H9 (cell line): ENCODE measurements at regions not wholly inside any gene's neighbourhood (a gene's known extent, or its start where the extent isn't known, plus 50 kb on each side); places are given as distances from the start of the nearest gene placed in this dataset.
A peak's percentile ranks its signal among the peaks of the same experiment; 100 is the strongest.

Experiments used
- DNase-seq: peaks from one replicate; pipeline ENCODE4 v3.0.0-alpha.2; 2017
- H2AFZ ChIP-seq: one replicate; pipeline ENCODE4 v1.6.1; 2013; ENCODE audit warnings: mild to moderate bottlenecking, low read length, control low read depth, moderate library complexity
- H2AK5ac ChIP-seq: 2 replicates; pipeline ENCODE4 v1.6.1; 2013; ENCODE audit warnings: low read length, control low read depth, mixed read lengths; ENCODE audit not compliant: insufficient read length
- H2BK120ac ChIP-seq: one replicate; pipeline ENCODE4 v1.6.1; 2013; ENCODE audit warnings: low read depth, mild to moderate bottlenecking, low read length, control low read depth, inconsistent platforms; ENCODE audit not compliant: poor library complexity, severe bottlenecking
- H2BK12ac ChIP-seq: 2 replicates; pipeline ENCODE4 v1.6.1; 2013; ENCODE audit warnings: low read length, control low read depth, mixed read lengths, low read depth; ENCODE audit not compliant: insufficient read length
- H2BK15ac ChIP-seq: 2 replicates; pipeline ENCODE4 v1.6.1; 2013; ENCODE audit warnings: low read depth, low read length, control low read depth
- H2BK20ac ChIP-seq: one replicate; pipeline ENCODE4 v1.6.1; 2013; ENCODE audit warnings: low read depth, mild to moderate bottlenecking, low read length, control low read depth, inconsistent platforms; ENCODE audit not compliant: poor library complexity, severe bottlenecking
- H2BK5ac ChIP-seq: 2 replicates; pipeline ENCODE4 v1.6.1; 2013; ENCODE audit warnings: low read length, control low read depth, mixed read lengths; ENCODE audit not compliant: insufficient read length
- H3K14ac ChIP-seq: 2 replicates; pipeline ENCODE4 v1.6.1; 2013; ENCODE audit warnings: low read length, control low read depth; ENCODE audit not compliant: insufficient read depth
- H3K18ac ChIP-seq: 2 replicates; pipeline ENCODE4 v1.6.1; 2013; ENCODE audit warnings: low read depth, mild to moderate bottlenecking, mixed read lengths, low read length, control low read depth; ENCODE audit not compliant: insufficient read length
- H3K23ac ChIP-seq: 2 replicates; pipeline ENCODE4 v1.6.1; 2013; ENCODE audit warnings: low read length, control low read depth, mixed read lengths, low read depth; ENCODE audit not compliant: insufficient read length
- H3K23me2 ChIP-seq: 2 replicates; pipeline ENCODE4 v1.6.1; 2013; ENCODE audit warnings: low read depth, mild to moderate bottlenecking, mixed read lengths, low read length, control low read depth; ENCODE audit not compliant: insufficient read length, poor library complexity, severe bottlenecking
- H3K27ac ChIP-seq: 2 replicates; pipeline ENCODE4 v1.5.1; 2013; ENCODE audit warnings: low read length, control low read depth, mixed read lengths, low read depth; ENCODE audit not compliant: insufficient read length
- H3K27me3 ChIP-seq: 2 replicates; pipeline ENCODE4 v1.6.1; 2013; ENCODE audit warnings: low read length, control low read depth, inconsistent platforms; ENCODE audit not compliant: insufficient read depth
- H3K4ac ChIP-seq: 2 replicates; pipeline ENCODE4 v1.6.1; 2013; ENCODE audit warnings: low read depth, mild to moderate bottlenecking, control low read depth, inconsistent platforms, low read length, moderate library complexity
- H3K4me1 ChIP-seq: 2 replicates; pipeline ENCODE4 v1.6.1; 2013; ENCODE audit warnings: low read length, control low read depth, inconsistent platforms; ENCODE audit not compliant: insufficient read depth
- H3K4me2 ChIP-seq: 2 replicates; pipeline ENCODE4 v1.6.1; 2013; ENCODE audit warnings: low read length, control low read depth, mixed read lengths; ENCODE audit not compliant: insufficient read length, insufficient read depth
- H3K56ac ChIP-seq: 2 replicates; pipeline ENCODE4 v1.6.1; 2013; ENCODE audit warnings: low read depth, mild to moderate bottlenecking, mixed read lengths, low read length, control low read depth; ENCODE audit not compliant: insufficient read length
- H3K79me1 ChIP-seq: 2 replicates; pipeline ENCODE4 v1.6.1; 2013; ENCODE audit warnings: low read depth, mild to moderate bottlenecking, moderate library complexity, low read length, control low read depth, inconsistent platforms; ENCODE audit not compliant: insufficient read depth, poor library complexity, severe bottlenecking
- H3K79me2 ChIP-seq: 2 replicates; pipeline ENCODE4 v1.6.1; 2013; ENCODE audit warnings: low read length, control low read depth, inconsistent platforms; ENCODE audit not compliant: insufficient read depth
- H3K9ac ChIP-seq: 2 replicates; pipeline ENCODE4 v1.6.1; 2013; ENCODE audit warnings: low read length, control low read depth, mixed read lengths; ENCODE audit not compliant: insufficient read length; ENCODE audit errors: extremely low read depth
- H3K9me3 ChIP-seq: one replicate; pipeline ENCODE4 v1.6.1; 2013; ENCODE audit warnings: low read depth, low read length, inconsistent platforms; ENCODE audit not compliant: control insufficient read depth
- H3T11ph ChIP-seq: one replicate; pipeline ENCODE4 v1.6.1; 2013; ENCODE audit warnings: mild to moderate bottlenecking, low read length, control low read depth, inconsistent platforms
- H4K20me1 ChIP-seq: one replicate; pipeline ENCODE4 v1.6.1; 2013; ENCODE audit not compliant: control insufficient read depth, insufficient read length, insufficient read depth
- H4K5ac ChIP-seq: 2 replicates; pipeline ENCODE4 v1.6.1; 2013; ENCODE audit warnings: low read depth, mild to moderate bottlenecking, mixed read lengths, low read length, control low read depth; ENCODE audit not compliant: insufficient read length
- H4K8ac ChIP-seq: replicated peaks from 2 replicates; pipeline ENCODE4 v1.6.1; 2013; ENCODE audit warnings: low read length, control low read depth, mixed read lengths, low read depth; ENCODE audit not compliant: insufficient read length
- H4K91ac ChIP-seq: 2 replicates; pipeline ENCODE4 v1.6.1; 2013; ENCODE audit warnings: low read depth, mild to moderate bottlenecking, moderate library complexity, mixed read lengths, low read length, control low read depth; ENCODE audit not compliant: insufficient read length
- H3K27ac Mint-ChIP-seq, 3 experiments: 2 replicates in 2 of 3; 3 replicates in 1 of 3; pipeline ENCODE4 v1.8.0; 2020 to 2021; ENCODE audit warnings: mixed read lengths in 3 of 3, mild to moderate bottlenecking in 1 of 3, moderate library complexity in 1 of 3
- H3K27me3 Mint-ChIP-seq: 2 replicates; pipeline ENCODE4 v1.8.0; 2021; ENCODE audit warnings: low read depth, mild to moderate bottlenecking, moderate library complexity, mixed read lengths
- H3K36me3 Mint-ChIP-seq, 3 experiments: 2 replicates in 2 of 3; 3 replicates in 1 of 3; pipeline ENCODE4 v1.8.0; 2020 to 2021; ENCODE audit warnings: low read depth in 3 of 3, mixed read lengths in 3 of 3; ENCODE audit not compliant: insufficient read depth in 1 of 3
- H3K4me1 Mint-ChIP-seq, 2 experiments: 2 replicates each; pipeline ENCODE4 v1.8.0; 2020; ENCODE audit warnings: mixed read lengths in 2 of 2
- H3K4me3 Mint-ChIP-seq, 2 experiments: 2 replicates in 1 of 2; 3 replicates in 1 of 2; pipeline ENCODE4 v1.8.0; 2020 to 2021; ENCODE audit warnings: mild to moderate bottlenecking in 2 of 2, mixed read lengths in 2 of 2, moderate library complexity in 1 of 2
- H3K9me3 Mint-ChIP-seq, 2 experiments: 2 replicates in 1 of 2; 3 replicates in 1 of 2; pipeline ENCODE4 v1.8.0; 2020; ENCODE audit warnings: mild to moderate bottlenecking in 2 of 2, mixed read lengths in 2 of 2, moderate library complexity in 1 of 2
- WGBS: extraction: QIAGEN DNeasy Blood & Tissue Kit; methylation state at CpG from one replicate; pipeline ENCODE4 v1.1.7; 2013; ENCODE audit warnings: missing lambda C conversion rate, low lambda C conversion rate, mixed read lengths; ENCODE audit not compliant: insufficient read length; ENCODE audit errors: extremely low coverage; 5-methylcytosine and 5-hydroxymethylcytosine counted together
- TF ChIP-seq, protein P1 (sequence below): fragments of 200-600 bp; sonication (generic); conservative IDR thresholded peaks from 3 replicates; pipeline ENCODE4 v1.8.0; 2021; ENCODE audit warnings: antibody characterized with exemption, mild to moderate bottlenecking

DNA sequence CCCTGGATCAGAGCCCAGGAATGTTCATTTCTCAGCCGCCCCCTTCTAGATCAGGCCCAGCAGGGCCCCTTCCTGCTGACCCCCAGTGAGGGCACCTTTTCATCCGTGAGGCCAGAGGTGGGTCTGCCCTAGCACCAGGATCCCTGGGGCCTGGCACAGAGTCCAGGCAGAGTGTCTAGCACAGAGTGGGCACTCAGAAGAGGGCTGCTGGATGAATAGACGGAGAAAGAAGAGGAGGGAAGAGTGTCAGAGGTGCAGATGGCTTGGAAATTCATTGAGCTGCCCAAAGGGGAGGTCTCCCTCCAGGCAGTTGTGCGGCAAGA is 106.5 kb downstream of the CPZ start:
- H3K14ac ChIP-seq: no peak overlapping the region
- no peaks in the 10 kb centered on the region for H3K79me2 ChIP-seq
- no peak overlapping the region for H2BK12ac ChIP-seq
- no peak overlapping the region for H3K4ac ChIP-seq
- H4K20me1 ChIP-seq: no peaks in the 10 kb centered on the region
- H3K79me1 ChIP-seq: no peaks in the 10 kb centered on the region
- H3K9me3 ChIP-seq: no peaks in the 10 kb centered on the region
- H3K4me1 ChIP-seq: no peaks in the 10 kb centered on the region
- no peak overlapping the region for H3K18ac ChIP-seq
- no peak overlapping the region for H2AK5ac ChIP-seq
- peak; percentile 12 for DNase-seq
- H2BK120ac ChIP-seq: no peak overlapping the region
- H3K27me3 ChIP-seq: no peaks in the 10 kb centered on the region
- Mint-ChIP-seq H3K4me1 (peaks cover 8 to 18% of the 10 kb centered on the region in 2 experiments), H3K4me3 (no peak overlapping the region), H3K27ac (peak overlapping the region in 1 of 3 experiments; percentile 50; a peak in 2 of 7 replicates), H3K36me3 (no peaks in the 10 kb centered on the region), H3K27me3 (peaks cover 31% of the 10 kb centered on the region), H3K9me3 (peaks cover 0 to 3% of the 10 kb centered on the region in 2 experiments; a peak in 1 of 5 replicates)
- H2BK20ac ChIP-seq: no peak overlapping the region
- no peaks in the 10 kb centered on the region for H3K23me2 ChIP-seq
- H3K56ac ChIP-seq: no peak overlapping the region
- no peak overlapping the region for H2AFZ ChIP-seq
- H2BK5ac ChIP-seq: no peak overlapping the region
- no peak overlapping the region for H2BK15ac ChIP-seq
- H4K5ac ChIP-seq: no peak overlapping the region
- no peak overlapping the region for H3K27ac ChIP-seq
- H3K4me2 ChIP-seq: no peak overlapping the region
- TF ChIP-seq, protein P1, sequence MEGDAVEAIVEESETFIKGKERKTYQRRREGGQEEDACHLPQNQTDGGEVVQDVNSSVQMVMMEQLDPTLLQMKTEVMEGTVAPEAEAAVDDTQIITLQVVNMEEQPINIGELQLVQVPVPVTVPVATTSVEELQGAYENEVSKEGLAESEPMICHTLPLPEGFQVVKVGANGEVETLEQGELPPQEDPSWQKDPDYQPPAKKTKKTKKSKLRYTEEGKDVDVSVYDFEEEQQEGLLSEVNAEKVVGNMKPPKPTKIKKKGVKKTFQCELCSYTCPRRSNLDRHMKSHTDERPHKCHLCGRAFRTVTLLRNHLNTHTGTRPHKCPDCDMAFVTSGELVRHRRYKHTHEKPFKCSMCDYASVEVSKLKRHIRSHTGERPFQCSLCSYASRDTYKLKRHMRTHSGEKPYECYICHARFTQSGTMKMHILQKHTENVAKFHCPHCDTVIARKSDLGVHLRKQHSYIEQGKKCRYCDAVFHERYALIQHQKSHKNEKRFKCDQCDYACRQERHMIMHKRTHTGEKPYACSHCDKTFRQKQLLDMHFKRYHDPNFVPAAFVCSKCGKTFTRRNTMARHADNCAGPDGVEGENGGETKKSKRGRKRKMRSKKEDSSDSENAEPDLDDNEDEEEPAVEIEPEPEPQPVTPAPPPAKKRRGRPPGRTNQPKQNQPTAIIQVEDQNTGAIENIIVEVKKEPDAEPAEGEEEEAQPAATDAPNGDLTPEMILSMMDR: no peak
- no CpG with 5 or more reads among the region's 4 CpGs for WGBS
- no peak overlapping the region for H4K91ac ChIP-seq
- H3K9ac ChIP-seq: no peak overlapping the region
- H4K8ac ChIP-seq: no peak overlapping the region
- H3K23ac ChIP-seq: no peak overlapping the region
- no peak overlapping the region for H3T11ph ChIP-seq
